GM21423 (cell line): ENCODE measurements at regions not wholly inside any gene's neighbourhood (a gene's known extent, or its start where the extent isn't known, plus 50 kb on each side); places are given as distances from the start of the nearest gene placed in this dataset.

ENCODE experiments used
- ATAC-seq: cut with Tn5 transposase; IDR thresholded peaks from one replicate; pipeline ENCODE4 v1.9.1; 2021; ENCODE audit warnings: mild to moderate bottlenecking, moderate library complexity; ENCODE audit not compliant: unreplicated experiment

GRCh38 chr10:108753326-108753725 lies 1170.0 kb downstream of the XPNPEP1 start:
- no peak for ATAC-seq

- ATAC-seq, result peak; percentile 71
Measured at GRCh38 chr10:108749042-108749441, 1174.3 kb downstream of the XPNPEP1 start.

DNA sequence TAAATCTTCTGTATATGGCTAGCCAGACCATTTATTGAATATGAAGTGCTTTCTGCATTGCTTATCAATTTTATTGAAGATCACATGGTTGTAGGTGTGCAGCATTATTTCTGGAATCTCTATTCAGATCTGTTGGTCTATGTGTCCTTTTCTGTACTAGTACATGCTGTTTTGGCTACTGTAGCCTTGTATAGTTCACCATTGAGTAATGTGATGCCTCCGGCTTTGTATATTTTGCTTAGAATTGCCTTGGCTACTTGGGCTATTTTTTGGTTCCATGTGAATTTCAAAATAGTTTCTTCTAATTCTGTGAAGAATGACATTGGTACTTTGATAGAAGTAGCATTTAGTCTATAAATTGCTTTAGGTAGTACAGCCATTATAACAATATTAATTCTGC lies 1187.2 kb downstream of the XPNPEP1 start:
- ATAC-seq, result no peak

DNA sequence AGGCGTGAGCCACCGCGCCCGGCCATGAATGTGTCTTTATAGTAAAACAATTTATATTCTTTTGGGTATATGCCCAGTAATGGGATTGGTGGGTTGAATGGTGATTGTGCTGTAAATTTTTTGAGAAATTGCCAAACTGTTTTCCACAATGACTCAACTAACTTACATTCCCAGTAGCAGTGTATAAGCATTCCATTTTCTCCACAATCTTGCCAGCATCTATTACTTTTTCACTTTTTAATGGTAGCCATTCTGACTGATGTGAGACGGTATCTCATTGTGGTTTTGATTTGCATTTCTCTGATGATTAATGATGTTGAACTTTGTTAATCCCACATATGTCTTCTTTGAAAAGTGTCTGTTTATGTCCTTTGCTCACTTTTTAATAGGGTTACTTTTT lies 1187.9 kb downstream of the XPNPEP1 start:
- ATAC-seq, result no peak

DNA sequence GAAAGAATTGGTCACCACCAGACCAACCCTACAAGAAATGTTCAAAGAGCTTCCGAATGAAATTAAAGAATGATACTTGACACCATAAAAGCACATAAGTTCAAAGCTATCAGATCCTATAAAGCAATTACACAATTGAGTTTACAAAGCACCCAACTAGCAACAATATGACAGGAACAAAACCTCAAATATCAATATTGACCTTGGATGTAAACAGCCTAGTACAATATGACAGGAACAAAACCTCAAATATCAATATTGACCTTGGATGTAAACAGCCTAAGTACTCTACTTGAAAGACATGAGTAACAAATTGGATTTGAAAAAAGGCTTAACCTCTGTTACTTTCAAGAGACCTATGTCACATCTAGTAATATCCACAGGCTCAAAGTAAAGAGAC lies 1201.4 kb downstream of the XPNPEP1 start:
- ATAC-seq, result no peak

GRCh38 chr10:108716352-108716751 lies 1207.0 kb downstream of the XPNPEP1 start:
- ATAC-seq, result no peak

- no peak for ATAC-seq
Measured at GRCh38 chr10:108709927-108710722, 1213.2 kb downstream of the XPNPEP1 start.

DNA sequence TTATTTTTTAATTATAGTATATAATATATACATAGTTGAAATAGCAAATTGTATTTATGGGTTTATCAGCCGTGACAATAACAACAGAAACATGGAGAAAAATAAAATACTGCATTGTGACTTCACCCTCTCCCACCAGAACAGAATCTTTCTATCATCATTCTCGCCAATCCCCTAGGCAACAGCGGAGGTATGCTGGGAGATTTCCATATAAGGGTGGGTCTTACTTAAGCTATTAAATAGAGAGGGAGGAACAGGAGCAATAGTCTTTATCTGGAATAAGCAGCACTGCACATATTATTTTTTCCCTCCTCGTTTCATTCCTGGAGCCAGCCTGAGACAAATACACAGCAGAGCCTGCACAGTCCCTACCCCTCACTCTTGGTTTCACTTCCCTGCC lies 1214.9 kb downstream of the XPNPEP1 start:
- no peak for ATAC-seq

DNA sequence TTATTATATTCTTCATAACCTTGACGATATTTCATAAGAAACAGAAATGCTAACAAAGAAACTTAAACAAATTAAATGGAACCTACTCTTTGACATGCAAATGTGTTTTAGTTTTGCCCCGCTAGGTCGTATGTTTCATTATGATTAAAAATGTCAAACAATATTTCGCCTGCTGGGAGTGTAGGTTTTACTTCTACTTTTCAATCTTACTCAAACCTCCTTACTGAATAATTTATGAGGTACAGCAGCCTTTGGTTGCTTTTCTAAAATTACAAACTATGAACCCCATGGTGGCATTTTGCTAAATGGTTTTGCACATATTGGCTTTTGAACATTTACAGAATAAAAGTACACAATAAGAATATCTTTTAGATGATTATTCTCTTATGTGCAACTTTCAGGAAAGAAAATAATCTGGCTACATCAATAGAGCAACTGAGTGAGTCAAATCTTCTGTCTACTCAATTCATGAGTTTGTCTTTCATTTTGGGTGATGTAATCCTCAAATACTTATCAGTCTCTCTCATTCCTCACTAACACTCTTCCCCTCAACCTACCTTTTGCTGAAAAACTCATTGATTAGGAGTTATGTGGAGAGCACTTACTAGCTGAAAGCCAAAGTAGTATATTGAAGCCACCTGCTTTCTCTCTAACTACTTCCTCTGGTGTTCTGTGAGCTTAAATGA lies 1226.4 kb downstream of the XPNPEP1 start:
- ATAC-seq, result peak; percentile 89

GRCh38 chr10:108691126-108691525 lies 1232.2 kb downstream of the XPNPEP1 start:
- ATAC-seq, result no peak

- no peak for ATAC-seq
Measured at GRCh38 chr10:108690530-108690929, 1232.8 kb downstream of the XPNPEP1 start.

- no peak for ATAC-seq
Measured at GRCh38 chr10:108689891-108690290, 1233.4 kb downstream of the XPNPEP1 start.

GRCh38 chr10:108688314-108688713 lies 1235.0 kb downstream of the XPNPEP1 start:
- ATAC-seq, result no peak

- no peak for ATAC-seq
Measured at GRCh38 chr10:108685863-108686531, 1237.3 kb downstream of the XPNPEP1 start.

DNA sequence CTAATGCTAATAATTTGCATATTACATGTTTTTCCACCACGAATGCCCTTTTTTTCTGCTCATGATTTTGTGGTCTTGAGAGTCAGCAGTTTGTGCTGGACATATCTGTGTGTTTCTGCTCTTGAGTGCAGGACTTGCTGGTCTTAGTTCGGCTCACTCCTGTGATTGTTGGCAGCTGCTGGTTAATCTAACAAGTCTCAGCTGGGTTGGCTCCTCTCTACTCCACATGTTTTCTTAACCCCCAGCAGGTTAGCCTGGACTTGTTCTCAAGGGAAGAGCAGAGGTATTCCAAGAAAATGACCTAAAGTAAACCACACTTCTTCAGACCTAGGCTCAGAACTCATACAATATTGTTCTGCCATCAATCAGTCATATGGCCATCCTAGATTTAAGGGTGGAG lies 1238.9 kb downstream of the XPNPEP1 start:
- ATAC-seq, result no peak

GRCh38 chr10:108673741-108674140 lies 1249.6 kb downstream of the XPNPEP1 start:
- ATAC-seq, result no peak

- ATAC-seq, result no peak
Measured at GRCh38 chr10:108663587-108663986, 1259.7 kb downstream of the XPNPEP1 start.

DNA sequence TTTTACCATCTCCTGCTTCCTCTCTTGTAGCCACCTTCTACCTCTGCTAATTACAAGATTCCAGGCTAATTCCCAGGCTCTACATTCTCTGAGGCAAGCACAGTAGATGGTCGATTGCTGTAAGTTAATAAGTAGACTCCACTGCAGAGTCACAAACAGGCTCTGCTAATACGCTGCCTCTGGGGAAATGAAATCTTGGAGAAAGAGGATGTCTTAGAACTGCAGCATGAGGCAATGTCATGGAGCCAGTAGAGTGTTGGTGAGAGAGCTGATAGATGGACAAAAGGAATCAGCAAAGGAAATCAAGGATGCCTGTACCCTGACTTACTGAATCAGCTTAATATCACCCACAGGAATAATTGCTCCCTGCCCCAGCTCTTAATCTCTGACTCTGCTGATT lies 1260.3 kb downstream of the XPNPEP1 start:
- ATAC-seq, result no peak

DNA sequence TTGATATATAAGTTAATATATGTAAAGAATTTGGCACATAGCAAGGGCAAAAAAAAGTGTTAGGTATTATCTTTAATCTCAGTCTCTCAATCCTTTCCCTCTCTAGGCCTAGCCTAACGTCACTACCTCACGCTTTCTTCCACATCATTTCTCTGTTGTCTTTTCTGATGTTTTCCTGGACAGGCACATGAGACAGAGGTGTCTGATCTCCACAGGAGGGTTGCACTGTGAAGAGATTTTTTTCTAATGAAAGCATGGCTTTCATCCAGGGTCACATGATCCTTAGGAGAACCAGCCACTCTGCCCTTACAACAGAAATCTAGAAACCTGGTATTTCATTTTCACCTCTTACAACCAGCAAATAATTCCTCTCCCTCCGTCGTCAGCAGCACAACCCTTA lies 1268.3 kb downstream of the XPNPEP1 start:
- ATAC-seq, result no peak

GRCh38 chr10:108653531-108653930 lies 1269.8 kb downstream of the XPNPEP1 start:
- ATAC-seq, result no peak

DNA sequence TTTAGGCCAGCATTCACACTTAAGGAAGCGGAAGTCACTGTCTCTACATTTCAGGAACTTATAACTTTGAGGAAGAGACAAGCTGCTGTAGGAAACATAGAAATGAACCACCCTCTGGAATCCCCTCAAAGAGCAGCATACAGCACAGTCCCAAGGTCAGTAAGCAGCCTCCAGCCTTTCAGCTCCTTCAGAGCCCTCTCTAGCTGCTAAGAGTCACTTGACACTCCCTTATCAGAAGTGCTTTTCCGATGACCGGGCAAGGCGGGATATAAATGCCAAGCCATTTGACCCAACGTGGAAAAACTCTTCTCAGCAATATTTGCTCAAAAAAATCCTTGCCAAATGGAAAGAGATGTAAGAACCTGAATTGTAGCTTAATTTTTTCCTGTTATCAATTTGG lies 1284.3 kb downstream of the XPNPEP1 start:
- no peak for ATAC-seq

DNA sequence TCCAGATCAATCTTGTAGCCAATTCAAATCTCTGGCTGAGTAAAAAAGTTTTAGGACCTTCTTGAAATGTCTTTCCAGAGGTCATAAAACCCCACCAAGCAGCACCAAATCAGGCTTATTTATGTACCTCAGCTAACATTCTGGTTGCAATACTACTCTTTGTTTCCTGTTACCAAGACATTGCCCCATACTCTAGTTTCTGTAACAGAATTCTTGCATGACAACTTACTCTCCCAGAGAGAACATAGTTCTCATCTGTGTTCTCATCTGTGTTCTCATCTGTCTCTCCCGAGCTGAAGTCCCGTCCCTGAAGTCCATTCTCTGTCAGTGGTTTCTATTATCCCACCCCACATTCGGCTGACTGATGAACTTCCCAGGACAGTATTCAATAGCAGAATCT lies 1285.1 kb downstream of the XPNPEP1 start:
- ATAC-seq, result no peak
